Naive thymus-derived CD4-positive, alpha-beta T cell (primary cell): ENCODE measurements at regions not wholly inside any gene's neighbourhood (a gene's known extent, or its start where the extent isn't known, plus 50 kb on each side); places are given as distances from the start of the nearest gene placed in this dataset.

Experiments
- ATAC-seq: fragments of 150-1000 bp; cut with Tn5 transposase; 2 replicates; pipeline ENCODE4 v1.10.0; 2021; ENCODE audit warnings: mild to moderate bottlenecking, moderate library complexity
- CTCF ChIA-PET: fragments of 350-600 bp; sonication (Branson Sonifier 250); formaldehyde crosslinking; loops from one replicate; lab custom pipeline; 2021; ENCODE audit warnings: antibody characterized with exemption; lab: Charles Lee
- POLR2A ChIA-PET: fragments of 350-600 bp; sonication (Branson Sonifier 250); formaldehyde crosslinking; loops from one replicate; lab custom pipeline; 2021; ENCODE audit warnings: antibody characterized with exemption, inconsistent platforms; lab: Charles Lee
- DNase-seq, 9 donors: peaks; one replicate each; pipeline versions ENCODE4 v3.0.0 to v3.0.0-alpha.2; 2020 to 2022; ENCODE audit warnings: mixed read lengths in 1 of 9
- H3K27ac ChIP-seq: one replicate; pipeline ENCODE4 v1.7.0; 2013; ENCODE audit warnings: mild to moderate bottlenecking, low read depth, low read length, moderate library complexity
- H3K27me3 ChIP-seq, 2 donors: one replicate each; pipeline ENCODE4 v1.7.0; 2013; ENCODE audit warnings: low read length in 2 of 2, mild to moderate bottlenecking in 2 of 2, moderate library complexity in 2 of 2; ENCODE audit not compliant: control insufficient read depth in 2 of 2, insufficient read depth in 2 of 2
- H3K36me3 ChIP-seq, 3 experiments: 1 replicate in 2 of 3; 2 replicates in 1 of 3; pipeline ENCODE4 v1.7.0; 2013; ENCODE audit warnings: low read length in 3 of 3, mild to moderate bottlenecking in 3 of 3, moderate library complexity in 1 of 3; ENCODE audit not compliant: insufficient read depth in 3 of 3, control insufficient read depth in 2 of 3
- H3K4me1 ChIP-seq, 2 donors: one replicate each; pipeline ENCODE4 v1.7.0; 2013; ENCODE audit warnings: low read length in 2 of 2, mild to moderate bottlenecking in 2 of 2, moderate library complexity in 1 of 2; ENCODE audit not compliant: control insufficient read depth in 2 of 2, insufficient read depth in 2 of 2
- H3K4me3 ChIP-seq: 2 replicates; pipeline ENCODE4 v1.7.0; 2013; ENCODE audit warnings: mild to moderate bottlenecking, low read length
- H3K9me3 ChIP-seq, 3 experiments: 1 replicate in 2 of 3; 2 replicates in 1 of 3; pipeline ENCODE4 v1.7.0; 2013; ENCODE audit warnings: low read length in 3 of 3; ENCODE audit not compliant: control insufficient read depth in 2 of 3
- H3K27ac Mint-ChIP-seq, 9 donors: one replicate each; pipeline ENCODE4 v1.8.0; 2020 to 2022; ENCODE audit warnings: mixed read lengths in 9 of 9, mild to moderate bottlenecking in 8 of 9, moderate library complexity in 5 of 9, inconsistent platforms in 2 of 9
- H3K27me3 Mint-ChIP-seq, 5 donors: one replicate each; pipeline ENCODE4 v1.8.0; 2021 to 2022; ENCODE audit warnings: mixed read lengths in 5 of 5, mild to moderate bottlenecking in 1 of 5
- H3K36me3 Mint-ChIP-seq, 5 donors: one replicate each; pipeline ENCODE4 v1.8.0; 2020 to 2022; ENCODE audit warnings: mixed read lengths in 5 of 5, mild to moderate bottlenecking in 3 of 5, inconsistent platforms in 1 of 5
- H3K4me1 Mint-ChIP-seq, 7 donors: one replicate each; pipeline ENCODE4 v1.8.0; 2020 to 2022; ENCODE audit warnings: mixed read lengths in 7 of 7, mild to moderate bottlenecking in 3 of 7, inconsistent platforms in 1 of 7
- H3K4me3 Mint-ChIP-seq, 10 donors: one replicate each; pipeline ENCODE4 v1.8.0; 2020 to 2022; ENCODE audit warnings: mild to moderate bottlenecking in 10 of 10, mixed read lengths in 10 of 10, moderate library complexity in 6 of 10, inconsistent platforms in 2 of 10
- H3K9me3 Mint-ChIP-seq, 11 donors: one replicate each; pipeline ENCODE4 v1.8.0; 2020 to 2022; ENCODE audit warnings: mixed read lengths in 11 of 11, mild to moderate bottlenecking in 4 of 11, inconsistent platforms in 1 of 11, moderate library complexity in 1 of 11
- intact Hi-C, 2 donors: fragments of 100-400 bp; cut with micrococcal nuclease; formaldehyde crosslinking; loops; one replicate each; pipeline ENCODE4 v1.15.1; 2023

DNA sequence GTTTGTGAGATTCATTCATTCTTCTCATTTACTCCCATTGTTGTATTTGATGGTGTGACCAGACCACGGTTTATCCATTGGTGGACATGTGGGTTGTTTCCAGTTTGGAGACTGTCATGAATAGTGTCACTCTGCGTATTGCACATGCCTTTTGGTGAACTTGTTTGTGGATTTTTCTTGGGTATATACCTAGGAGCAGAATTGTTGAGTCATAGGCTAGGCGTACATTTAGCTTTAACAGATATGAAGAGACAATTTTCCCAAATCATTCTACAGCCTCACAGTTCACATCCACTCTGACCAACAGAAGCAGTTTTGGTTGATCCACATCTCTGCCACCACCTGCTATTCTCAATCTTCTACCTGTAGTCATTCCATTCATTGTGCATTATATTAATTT is 66.0 kb upstream of the FAM20C start:
- Histone ChIP-seq H3K4me1 (no peaks in the 10 kb centered on the region), H3K27ac (no peak overlapping the region), H3K36me3 (no peaks in the 10 kb centered on the region), H3K9me3 (no peaks in the 10 kb centered on the region), H3K4me3 (no peak overlapping the region), H3K27me3 (no peaks in the 10 kb centered on the region)
- ChIA-PET CTCF (no interaction called here), POLR2A (no interaction called here)
- no peak for DNase-seq
- peaks cover 0 to 4% (median 0%) of the 10 kb centered on the region in 5 donors for H3K27me3 Mint-ChIP-seq
- intact Hi-C loops = no loop called here
- no peaks in the 10 kb centered on the region for H3K36me3 Mint-ChIP-seq
- no peak overlapping the region for H3K27ac Mint-ChIP-seq
- no peaks in the 10 kb centered on the region for H3K4me1 Mint-ChIP-seq
- ATAC-seq = no peak
- no peaks in the 10 kb centered on the region for H3K9me3 Mint-ChIP-seq
- no peak overlapping the region for H3K4me3 Mint-ChIP-seq

DNA sequence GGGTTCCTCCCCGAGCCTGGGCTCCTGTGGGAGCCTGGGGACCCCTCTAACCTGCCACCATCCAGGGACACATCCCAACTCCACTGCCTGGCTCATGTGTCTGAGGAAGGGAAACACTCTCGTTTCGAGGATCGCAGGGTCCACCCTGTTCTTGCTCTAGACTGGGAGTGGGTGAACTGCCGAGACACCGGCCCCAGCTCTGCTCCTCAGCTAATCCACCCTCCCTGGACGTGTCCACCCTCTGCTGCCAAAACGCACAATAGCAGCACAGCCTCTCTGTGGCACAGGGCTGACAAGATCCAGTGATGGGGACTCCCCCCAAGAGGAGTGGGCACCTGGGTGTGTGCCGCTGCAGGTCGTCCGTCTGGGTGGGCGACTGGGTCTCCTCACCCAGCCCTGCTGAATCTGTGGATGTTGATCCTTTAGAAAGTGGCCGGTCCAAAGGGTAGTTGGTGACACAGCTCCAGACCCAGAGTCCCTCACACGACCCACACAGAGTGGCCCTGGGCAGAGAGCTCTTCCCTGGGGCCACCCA is 65.2 kb upstream of the FAM20C start:
- Histone ChIP-seq H3K36me3 (no peaks in the 10 kb centered on the region), H3K4me1 (no peaks in the 10 kb centered on the region), H3K4me3 (no peak overlapping the region), H3K27me3 (no peaks in the 10 kb centered on the region), H3K9me3 (no peaks in the 10 kb centered on the region), H3K27ac (no peak overlapping the region)
- DNase-seq = no peak
- ChIA-PET POLR2A (no interaction called here), CTCF (no interaction called here)
- H3K27ac Mint-ChIP-seq = no peak overlapping the region
- H3K4me1 Mint-ChIP-seq = no peaks in the 10 kb centered on the region
- H3K4me3 Mint-ChIP-seq = no peak overlapping the region
- no peaks in the 10 kb centered on the region for H3K36me3 Mint-ChIP-seq
- H3K27me3 Mint-ChIP-seq = peaks cover 0 to 4% (median 0%) of the 10 kb centered on the region in 5 donors
- intact Hi-C loops = no loop called here
- no peak for ATAC-seq
- H3K9me3 Mint-ChIP-seq = no peaks in the 10 kb centered on the region

DNA sequence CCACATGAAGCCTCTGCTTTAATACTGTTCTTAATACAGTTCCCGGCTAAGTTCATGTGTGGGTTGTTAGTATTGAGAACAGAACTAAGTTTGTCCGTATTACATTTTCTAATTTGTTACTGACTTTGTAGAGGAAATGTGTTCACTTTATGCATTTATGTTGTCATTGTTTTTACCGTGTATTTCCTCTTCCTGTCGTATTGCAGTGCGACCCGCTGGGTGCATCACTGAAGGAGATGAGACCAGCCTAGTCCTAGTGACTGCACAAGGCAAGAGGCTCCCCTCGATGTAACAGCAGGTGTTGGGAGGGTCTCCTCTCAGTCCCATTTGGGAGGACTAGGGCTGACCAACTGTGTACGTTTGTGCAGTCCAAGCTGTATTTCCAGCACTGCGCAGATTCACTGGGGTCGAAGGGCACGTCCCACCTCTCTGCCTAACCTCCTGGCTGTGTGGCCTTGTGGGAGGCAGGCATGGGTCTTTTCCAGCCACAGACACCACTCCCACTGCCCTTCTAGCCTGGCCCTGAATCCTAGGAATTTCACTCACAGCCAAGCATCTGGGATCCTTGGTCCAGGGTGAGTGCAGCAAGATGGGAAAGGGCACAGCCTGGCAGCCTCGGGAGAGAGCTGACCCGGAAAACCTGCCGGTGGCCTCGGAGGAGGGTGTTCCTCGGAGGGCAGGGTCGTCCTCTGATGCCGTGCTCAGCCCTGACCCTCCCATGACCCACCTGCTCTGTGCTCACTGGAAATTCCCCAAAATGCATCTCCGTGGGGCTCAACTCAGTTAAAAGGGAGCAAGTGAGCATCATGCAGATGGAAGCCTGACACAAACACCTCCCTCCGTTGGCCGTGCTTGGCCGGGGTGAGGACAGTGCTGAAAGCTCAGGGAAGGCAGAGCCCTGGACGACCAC is 63.9 kb upstream of the FAM20C start:
- intact Hi-C loops = no loop called here
- no peaks in the 10 kb centered on the region for H3K36me3 ChIP-seq
- no peak overlapping the region for H3K4me3 ChIP-seq
- DNase-seq (no peak), ATAC-seq (no peak)
- H3K4me1 Mint-ChIP-seq = no peaks in the 10 kb centered on the region
- H3K36me3 Mint-ChIP-seq = no peaks in the 10 kb centered on the region
- no peak overlapping the region for H3K27ac ChIP-seq
- no peaks in the 10 kb centered on the region for H3K27me3 ChIP-seq
- CTCF ChIA-PET = no interaction called here
- no peak overlapping the region for H3K4me3 Mint-ChIP-seq
- no peaks in the 10 kb centered on the region for H3K9me3 ChIP-seq
- H3K9me3 Mint-ChIP-seq = no peaks in the 10 kb centered on the region
- POLR2A ChIA-PET = no interaction called here
- H3K4me1 ChIP-seq = no peaks in the 10 kb centered on the region
- H3K27ac Mint-ChIP-seq = no peak overlapping the region
- peaks cover 0 to 5% (median 0%) of the 10 kb centered on the region in 5 donors for H3K27me3 Mint-ChIP-seq

DNA sequence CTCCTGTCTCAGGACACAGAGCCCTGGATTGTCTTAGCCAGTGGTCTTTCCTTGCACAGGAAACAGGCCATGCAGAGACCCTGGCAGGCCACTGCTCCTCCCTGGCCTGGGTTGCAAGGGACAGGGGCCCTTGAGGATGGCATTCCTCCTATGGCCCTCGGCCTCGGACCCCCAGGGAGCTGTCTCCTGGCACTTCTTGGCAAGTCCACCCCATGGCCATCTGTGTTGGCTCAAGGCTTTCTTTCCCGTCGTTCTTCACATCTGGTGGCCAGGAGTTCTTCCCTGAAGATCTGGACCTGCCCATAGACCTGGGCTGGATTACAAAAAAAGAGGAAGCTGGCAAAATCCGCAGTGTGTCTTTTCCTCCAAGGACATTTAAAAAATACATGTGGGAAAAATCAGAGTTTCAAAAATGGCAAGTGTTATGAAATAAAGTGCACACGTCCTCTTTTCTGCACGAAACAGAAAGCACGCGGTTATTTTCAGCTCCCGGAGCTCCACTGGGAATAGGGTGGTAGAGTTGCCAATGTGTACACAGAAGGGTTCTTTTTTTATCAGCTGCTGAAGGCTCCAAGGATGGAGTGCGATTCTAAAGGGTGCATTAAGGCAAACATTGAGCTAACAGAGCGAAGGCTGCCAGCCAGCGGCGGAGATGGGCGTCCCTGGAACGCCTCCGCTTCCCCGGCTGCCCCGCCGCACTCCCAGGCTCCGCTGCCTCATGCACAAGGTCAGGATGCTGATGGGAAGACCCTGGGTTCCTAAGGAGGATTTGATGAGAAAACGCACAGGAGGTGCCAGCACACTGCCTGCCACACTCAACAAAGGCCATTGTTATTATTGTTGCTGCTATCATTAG is 62.8 kb upstream of the FAM20C start:
- Histone ChIP-seq H3K27me3 (no peaks in the 10 kb centered on the region), H3K4me3 (no peak overlapping the region), H3K9me3 (no peaks in the 10 kb centered on the region), H3K36me3 (no peaks in the 10 kb centered on the region), H3K27ac (no peak overlapping the region), H3K4me1 (no peaks in the 10 kb centered on the region)
- H3K4me3 Mint-ChIP-seq = no peak overlapping the region
- ChIA-PET CTCF (no interaction called here), POLR2A (no interaction called here)
- no peak for DNase-seq
- intact Hi-C loops = no loop called here
- no peaks in the 10 kb centered on the region for H3K9me3 Mint-ChIP-seq
- peaks cover 0 to 5% (median 0%) of the 10 kb centered on the region in 5 donors for H3K27me3 Mint-ChIP-seq
- H3K27ac Mint-ChIP-seq = no peak overlapping the region
- no peak for ATAC-seq
- H3K4me1 Mint-ChIP-seq = no peaks in the 10 kb centered on the region
- H3K36me3 Mint-ChIP-seq = no peaks in the 10 kb centered on the region

DNA sequence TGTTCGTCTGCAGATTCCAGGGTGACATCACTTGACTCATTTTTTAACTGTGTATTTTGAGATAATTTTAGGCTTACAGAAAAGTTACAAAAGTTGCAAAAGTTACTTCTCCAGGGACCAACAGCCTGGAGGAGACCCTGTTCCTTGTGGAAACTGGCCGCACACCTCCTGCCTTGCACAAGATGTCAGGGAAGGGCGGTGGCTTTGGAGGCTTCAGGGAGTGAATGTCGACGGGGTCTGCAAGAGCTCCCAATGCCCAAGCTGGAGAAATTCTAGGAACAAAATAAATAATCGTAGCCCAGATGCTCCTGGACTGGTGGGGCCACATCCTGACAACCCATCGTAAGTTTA is 62.2 kb upstream of the FAM20C start:
- H3K27me3 ChIP-seq = no peaks in the 10 kb centered on the region
- ATAC-seq = no peak
- DNase-seq = no peak
- intact Hi-C loops = no loop called here
- H3K4me1 ChIP-seq = no peaks in the 10 kb centered on the region
- H3K36me3 ChIP-seq = no peaks in the 10 kb centered on the region
- H3K4me1 Mint-ChIP-seq = no peaks in the 10 kb centered on the region
- no peak overlapping the region for H3K27ac ChIP-seq
- H3K27me3 Mint-ChIP-seq = peaks cover 0 to 5% (median 4%) of the 10 kb centered on the region in 5 donors
- no peaks in the 10 kb centered on the region for H3K36me3 Mint-ChIP-seq
- no peaks in the 10 kb centered on the region for H3K9me3 Mint-ChIP-seq
- no peaks in the 10 kb centered on the region for H3K9me3 ChIP-seq
- H3K4me3 ChIP-seq = no peak overlapping the region
- POLR2A ChIA-PET = no interaction called here
- CTCF ChIA-PET = no interaction called here
- H3K27ac Mint-ChIP-seq = no peak overlapping the region
- H3K4me3 Mint-ChIP-seq = no peak overlapping the region

DNA sequence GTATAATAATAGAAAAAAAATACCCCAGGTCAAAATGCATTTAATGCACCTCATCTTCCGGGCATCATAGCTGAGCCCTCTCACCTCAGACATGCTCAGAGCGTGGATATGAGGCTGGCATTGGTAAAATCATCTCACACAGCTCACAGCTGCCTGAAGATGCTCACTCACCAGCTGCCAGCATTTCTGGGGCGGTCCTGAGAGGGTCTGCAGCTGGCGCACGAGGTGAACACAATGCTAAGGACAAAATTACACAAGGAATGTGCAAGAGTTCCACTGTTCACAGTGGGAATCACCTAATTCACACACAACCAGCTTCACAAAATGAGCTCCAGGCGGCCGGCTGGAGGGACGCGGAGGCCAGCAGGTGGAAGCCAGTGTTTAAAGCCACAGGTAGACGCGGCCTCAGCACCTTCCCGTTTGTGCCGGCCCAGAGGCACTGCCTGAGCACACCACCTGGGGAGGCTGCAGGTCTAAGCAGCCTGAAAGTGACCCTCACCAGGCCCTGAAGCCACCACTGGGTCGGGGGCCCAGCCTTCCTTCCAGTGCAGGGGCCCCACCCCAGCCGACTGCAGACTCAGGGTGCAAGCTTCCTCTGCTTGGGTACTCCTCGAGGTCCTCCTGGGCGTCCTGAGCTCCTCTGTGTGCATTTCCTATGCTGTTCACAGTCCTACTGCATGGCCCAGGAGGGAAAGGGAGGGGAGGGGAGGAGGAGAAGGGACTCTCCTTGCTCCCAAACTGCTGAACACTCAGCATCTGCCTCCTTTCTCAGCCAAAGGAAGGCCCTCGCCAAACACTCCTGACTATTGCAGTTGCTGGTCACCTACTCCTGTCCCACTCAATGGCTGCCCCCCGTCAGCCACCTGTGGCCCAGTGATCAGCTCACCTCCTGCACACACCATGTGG is 61.2 kb upstream of the FAM20C start:
- no peak overlapping the region for H3K4me3 Mint-ChIP-seq
- no peaks in the 10 kb centered on the region for H3K4me1 Mint-ChIP-seq
- Histone ChIP-seq H3K9me3 (no peaks in the 10 kb centered on the region), H3K36me3 (no peaks in the 10 kb centered on the region), H3K27ac (no peak overlapping the region), H3K4me1 (no peaks in the 10 kb centered on the region), H3K27me3 (no peaks in the 10 kb centered on the region), H3K4me3 (no peak overlapping the region)
- H3K9me3 Mint-ChIP-seq = no peaks in the 10 kb centered on the region
- no peaks in the 10 kb centered on the region for H3K36me3 Mint-ChIP-seq
- no peak for DNase-seq
- intact Hi-C loops = no loop called here
- H3K27ac Mint-ChIP-seq = no peak overlapping the region
- ChIA-PET CTCF (no interaction called here), POLR2A (no interaction called here)
- no peak for ATAC-seq
- peaks cover 0 to 5% (median 4%) of the 10 kb centered on the region in 5 donors for H3K27me3 Mint-ChIP-seq
